Naive thymus-derived CD4-positive, alpha-beta T cell (primary cell): ENCODE measurements at regions not wholly inside any gene's neighbourhood (a gene's known extent, or its start where the extent isn't known, plus 50 kb on each side); places are given as distances from the start of the nearest gene placed in this dataset.
"Not testable (repeated sequence)": the region's sequence is repeated elsewhere in the genome, so short reads cannot be mapped to it uniquely, and the experiment has no call there.

ENCODE experiments used
- ATAC-seq: fragments of 150-1000 bp; cut with Tn5 transposase; 2 replicates; pipeline ENCODE4 v1.10.0; 2021; ENCODE audit warnings: mild to moderate bottlenecking, moderate library complexity
- CTCF ChIA-PET: fragments of 350-600 bp; sonication (Branson Sonifier 250); formaldehyde crosslinking; loops from one replicate; lab custom pipeline; 2021; ENCODE audit warnings: antibody characterized with exemption; lab: Charles Lee
- POLR2A ChIA-PET: fragments of 350-600 bp; sonication (Branson Sonifier 250); formaldehyde crosslinking; loops from one replicate; lab custom pipeline; 2021; ENCODE audit warnings: antibody characterized with exemption, inconsistent platforms; lab: Charles Lee
- DNase-seq, 9 donors: peaks; one replicate each; pipeline versions ENCODE4 v3.0.0 to v3.0.0-alpha.2; 2020 to 2022; ENCODE audit warnings: mixed read lengths in 1 of 9
- H3K27ac ChIP-seq: one replicate; pipeline ENCODE4 v1.7.0; 2013; ENCODE audit warnings: mild to moderate bottlenecking, low read depth, low read length, moderate library complexity
- H3K27me3 ChIP-seq, 2 donors: one replicate each; pipeline ENCODE4 v1.7.0; 2013; ENCODE audit warnings: low read length in 2 of 2, mild to moderate bottlenecking in 2 of 2, moderate library complexity in 2 of 2; ENCODE audit not compliant: control insufficient read depth in 2 of 2, insufficient read depth in 2 of 2
- H3K36me3 ChIP-seq, 3 experiments: 1 replicate in 2 of 3; 2 replicates in 1 of 3; pipeline ENCODE4 v1.7.0; 2013; ENCODE audit warnings: low read length in 3 of 3, mild to moderate bottlenecking in 3 of 3, moderate library complexity in 1 of 3; ENCODE audit not compliant: insufficient read depth in 3 of 3, control insufficient read depth in 2 of 3
- H3K4me1 ChIP-seq, 2 donors: one replicate each; pipeline ENCODE4 v1.7.0; 2013; ENCODE audit warnings: low read length in 2 of 2, mild to moderate bottlenecking in 2 of 2, moderate library complexity in 1 of 2; ENCODE audit not compliant: control insufficient read depth in 2 of 2, insufficient read depth in 2 of 2
- H3K4me3 ChIP-seq: 2 replicates; pipeline ENCODE4 v1.7.0; 2013; ENCODE audit warnings: mild to moderate bottlenecking, low read length
- H3K9me3 ChIP-seq, 3 experiments: 1 replicate in 2 of 3; 2 replicates in 1 of 3; pipeline ENCODE4 v1.7.0; 2013; ENCODE audit warnings: low read length in 3 of 3; ENCODE audit not compliant: control insufficient read depth in 2 of 3
- H3K27ac Mint-ChIP-seq, 9 donors: one replicate each; pipeline ENCODE4 v1.8.0; 2020 to 2022; ENCODE audit warnings: mixed read lengths in 9 of 9, mild to moderate bottlenecking in 8 of 9, moderate library complexity in 5 of 9, inconsistent platforms in 2 of 9
- H3K27me3 Mint-ChIP-seq, 5 donors: one replicate each; pipeline ENCODE4 v1.8.0; 2021 to 2022; ENCODE audit warnings: mixed read lengths in 5 of 5, mild to moderate bottlenecking in 1 of 5
- H3K36me3 Mint-ChIP-seq, 5 donors: one replicate each; pipeline ENCODE4 v1.8.0; 2020 to 2022; ENCODE audit warnings: mixed read lengths in 5 of 5, mild to moderate bottlenecking in 3 of 5, inconsistent platforms in 1 of 5
- H3K4me1 Mint-ChIP-seq, 7 donors: one replicate each; pipeline ENCODE4 v1.8.0; 2020 to 2022; ENCODE audit warnings: mixed read lengths in 7 of 7, mild to moderate bottlenecking in 3 of 7, inconsistent platforms in 1 of 7
- H3K4me3 Mint-ChIP-seq, 10 donors: one replicate each; pipeline ENCODE4 v1.8.0; 2020 to 2022; ENCODE audit warnings: mild to moderate bottlenecking in 10 of 10, mixed read lengths in 10 of 10, moderate library complexity in 6 of 10, inconsistent platforms in 2 of 10
- H3K9me3 Mint-ChIP-seq, 11 donors: one replicate each; pipeline ENCODE4 v1.8.0; 2020 to 2022; ENCODE audit warnings: mixed read lengths in 11 of 11, mild to moderate bottlenecking in 4 of 11, inconsistent platforms in 1 of 11, moderate library complexity in 1 of 11
- intact Hi-C, 2 donors: fragments of 100-400 bp; cut with micrococcal nuclease; formaldehyde crosslinking; loops; one replicate each; pipeline ENCODE4 v1.15.1; 2023

DNA sequence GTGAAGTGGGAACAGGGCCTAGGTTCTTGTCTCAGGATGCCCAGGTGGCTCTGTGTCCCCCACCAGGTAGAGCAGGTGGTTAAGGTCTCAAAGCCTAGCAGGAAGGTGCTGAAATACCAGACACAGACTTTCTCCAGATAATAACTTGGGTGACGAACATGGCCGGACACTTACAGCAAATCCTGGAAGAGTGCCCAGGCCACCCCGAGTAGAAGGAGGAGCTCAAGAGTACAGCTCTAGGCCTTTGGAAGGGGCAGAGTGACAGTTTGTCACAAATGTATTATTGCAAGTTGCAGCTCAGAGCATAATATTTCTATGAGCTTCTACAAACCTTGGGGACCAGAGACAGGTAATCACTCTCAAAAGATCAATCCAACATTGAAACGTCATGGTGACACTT, 251.6 kb upstream of the SOX4 start:
- Mint-ChIP-seq H3K27ac (no peak overlapping the region), H3K27me3 (peaks cover 0 to 10% (median 0%) of the 10 kb centered on the region in 5 donors), H3K4me3 (no peak overlapping the region), H3K36me3 (no peaks in the 10 kb centered on the region), H3K4me1 (peaks cover 0 to 4% (median 0%) of the 10 kb centered on the region in 7 donors), H3K9me3 (peaks cover 0 to 25% (median 2%) of the 10 kb centered on the region in 11 donors)
- Histone ChIP-seq H3K27me3 (no peaks in the 10 kb centered on the region), H3K27ac (no peak overlapping the region), H3K4me3 (no peak overlapping the region), H3K9me3 (no peaks in the 10 kb centered on the region), H3K36me3 (no peaks in the 10 kb centered on the region), H3K4me1 (no peaks in the 10 kb centered on the region)
- POLR2A ChIA-PET = no interaction called here
- ATAC-seq = no peak
- CTCF ChIA-PET = no interaction called here
- DNase-seq = no peak
- intact Hi-C loops = no loop called here

- H3K27me3 Mint-ChIP-seq = peaks cover 0 to 11% (median 0%) of the 10 kb centered on the region in 5 donors
- H3K4me3 Mint-ChIP-seq = no peak overlapping the region
- Histone ChIP-seq H3K4me1 (no peaks in the 10 kb centered on the region), H3K4me3 (no peak overlapping the region), H3K27ac (no peak overlapping the region), H3K27me3 (no peaks in the 10 kb centered on the region), H3K9me3 (no peaks in the 10 kb centered on the region), H3K36me3 (no peaks in the 10 kb centered on the region)
- H3K4me1 Mint-ChIP-seq = no peaks in the 10 kb centered on the region
- no peak for DNase-seq
- H3K9me3 Mint-ChIP-seq = peaks cover 0 to 19% (median 0%) of the 10 kb centered on the region in 11 donors
- CTCF ChIA-PET = no interaction called here
- no peaks in the 10 kb centered on the region for H3K36me3 Mint-ChIP-seq
- ATAC-seq = no peak
- no peak overlapping the region for H3K27ac Mint-ChIP-seq
- intact Hi-C loops = no loop called here
- POLR2A ChIA-PET = no interaction called here
Measured at GRCh38 chr6:21342501-21342900, 251.1 kb upstream of the SOX4 start.

DNA sequence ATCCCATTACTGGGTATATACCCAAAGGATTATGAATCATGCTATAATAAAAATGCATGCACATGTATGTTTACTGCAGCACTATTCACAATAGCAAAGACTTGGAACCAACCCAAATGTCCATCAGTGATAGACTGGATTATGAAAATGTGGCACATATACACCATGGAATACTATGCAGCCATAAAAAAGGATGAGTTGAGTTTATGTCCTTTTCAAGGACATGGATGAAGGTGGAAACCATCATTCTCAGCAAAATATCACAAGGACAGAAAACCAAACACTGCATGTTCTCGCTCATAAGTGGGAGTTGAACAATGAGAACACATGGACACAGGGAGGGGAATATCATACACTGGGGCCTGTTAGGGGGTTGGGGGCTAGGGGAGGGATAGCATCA, 247.8 kb upstream of the SOX4 start:
- H3K27me3 Mint-ChIP-seq, H3K36me3 Mint-ChIP-seq, H3K4me1 Mint-ChIP-seq, H3K4me1 ChIP-seq, POLR2A ChIA-PET, H3K4me3 ChIP-seq, H3K9me3 ChIP-seq, CTCF ChIA-PET, ATAC-seq, H3K4me3 Mint-ChIP-seq, H3K36me3 ChIP-seq, H3K27ac ChIP-seq, H3K27ac Mint-ChIP-seq, intact Hi-C loops, DNase-seq, H3K27me3 ChIP-seq: not testable (repeated sequence)
- H3K9me3 Mint-ChIP-seq = peaks cover 0 to 10% (median 0%) of the 10 kb centered on the region in 11 donors

- ChIA-PET POLR2A (no interaction called here), CTCF (no interaction called here)
- Mint-ChIP-seq H3K9me3 (peaks cover 0 to 10% (median 0%) of the 10 kb centered on the region in 11 donors), H3K4me3 (no peak overlapping the region), H3K27me3 (peaks cover 0 to 5% (median 0%) of the 10 kb centered on the region in 5 donors), H3K4me1 (no peaks in the 10 kb centered on the region), H3K36me3 (no peaks in the 10 kb centered on the region), H3K27ac (no peak overlapping the region)
- ATAC-seq = no peak
- no peak for DNase-seq
- Histone ChIP-seq H3K4me1 (no peaks in the 10 kb centered on the region), H3K36me3 (no peaks in the 10 kb centered on the region), H3K4me3 (no peak overlapping the region), H3K9me3 (no peaks in the 10 kb centered on the region), H3K27me3 (no peaks in the 10 kb centered on the region), H3K27ac (no peak overlapping the region)
- intact Hi-C loops = no loop called here
Measured at GRCh38 chr6:21348146-21348503, 245.4 kb upstream of the SOX4 start.

GRCh38 chr6:21348504-21349195, 244.9 kb upstream of the SOX4 start:
- Mint-ChIP-seq H3K27me3 (peaks cover 0 to 5% (median 0%) of the 10 kb centered on the region in 5 donors), H3K4me1 (no peaks in the 10 kb centered on the region), H3K36me3 (no peaks in the 10 kb centered on the region), H3K9me3 (peaks cover 0 to 7% (median 0%) of the 10 kb centered on the region in 11 donors), H3K27ac (no peak overlapping the region), H3K4me3 (no peak overlapping the region)
- H3K4me1 ChIP-seq = no peaks in the 10 kb centered on the region
- no peaks in the 10 kb centered on the region for H3K9me3 ChIP-seq
- intact Hi-C loops = no loop called here
- H3K4me3 ChIP-seq = no peak overlapping the region
- DNase-seq = no peak
- no peak for ATAC-seq
- no peak overlapping the region for H3K27ac ChIP-seq
- ChIA-PET CTCF (no interaction called here), POLR2A (no interaction called here)
- H3K36me3 ChIP-seq = no peaks in the 10 kb centered on the region
- no peaks in the 10 kb centered on the region for H3K27me3 ChIP-seq

- intact Hi-C loops = no loop called here
- Mint-ChIP-seq H3K27me3 (peaks cover 0 to 5% (median 0%) of the 10 kb centered on the region in 5 donors), H3K9me3 (peaks cover 0 to 7% (median 0%) of the 10 kb centered on the region in 11 donors), H3K4me1 (no peaks in the 10 kb centered on the region), H3K27ac (no peak overlapping the region), H3K4me3 (no peak overlapping the region), H3K36me3 (no peaks in the 10 kb centered on the region)
- Histone ChIP-seq H3K9me3 (no peaks in the 10 kb centered on the region), H3K36me3 (no peaks in the 10 kb centered on the region), H3K4me1 (no peaks in the 10 kb centered on the region), H3K4me3 (no peak overlapping the region), H3K27me3 (no peaks in the 10 kb centered on the region), H3K27ac (no peak overlapping the region)
- ChIA-PET POLR2A (no interaction called here), CTCF (interaction anchor here (0.6 kb wide), 1 partner anchor 1143 kb away, joined by 3 read pairs; no protein-coding TSS in a partner anchor)
- DNase-seq (no peak), ATAC-seq (no peak)
Measured at GRCh38 chr6:21349834-21350233, 243.7 kb upstream of the SOX4 start.

DNA sequence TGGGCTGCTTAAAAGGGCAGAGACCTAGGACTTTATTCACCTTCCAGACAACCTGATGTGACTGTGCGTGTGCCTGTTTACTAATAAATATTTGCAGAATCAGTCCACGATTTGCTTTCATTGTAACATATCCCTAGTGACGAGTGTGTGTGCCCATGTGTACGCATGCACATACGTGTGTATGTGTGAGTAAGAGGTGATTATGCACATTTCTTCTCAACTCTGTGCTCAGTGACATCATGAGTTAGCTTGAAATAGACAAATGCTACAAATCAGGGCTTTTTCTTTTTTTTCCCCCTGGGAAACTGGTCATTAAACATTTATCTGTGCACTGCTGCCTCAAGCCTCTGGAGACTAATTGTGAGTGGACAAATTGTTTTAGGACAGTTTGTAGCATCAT, 242.6 kb upstream of the SOX4 start:
- CTCF ChIA-PET = no interaction called here
- no peaks in the 10 kb centered on the region for H3K9me3 Mint-ChIP-seq
- POLR2A ChIA-PET = no interaction called here

More for the DNA sequence above, 242.6 kb upstream of the SOX4 start:
- Mint-ChIP-seq H3K4me1 (no peaks in the 10 kb centered on the region), H3K36me3 (no peaks in the 10 kb centered on the region), H3K27me3 (peaks cover 0 to 5% (median 0%) of the 10 kb centered on the region in 5 donors), H3K4me3 (no peak overlapping the region), H3K27ac (no peak overlapping the region)
- Histone ChIP-seq H3K9me3 (no peaks in the 10 kb centered on the region), H3K4me3 (no peak overlapping the region), H3K4me1 (no peaks in the 10 kb centered on the region), H3K27ac (no peak overlapping the region), H3K27me3 (no peaks in the 10 kb centered on the region), H3K36me3 (no peaks in the 10 kb centered on the region)
- intact Hi-C loops = no loop called here
- ATAC-seq (no peak), DNase-seq (no peak)
